Adrenal gland (tissue), 9 donors: ENCODE measurements at regions not wholly inside any gene's neighbourhood (a gene's known extent, or its start where the extent isn't known, plus 50 kb on each side); places are given as distances from the start of the nearest gene placed in this dataset.

Experiments used
- DNase-seq, 7 donors: peaks; one replicate each; pipeline ENCODE4 v3.0.0-alpha.2; 2019 to 2020
- H3K27ac ChIP-seq, 5 donors: fragments of 200-600 bp; sonication (generic) in 4 of 5; 1 replicate in 3 of 5; 2 replicates in 2 of 5; pipeline versions ENCODE4 v1.5.1 to v1.8.0; 2016 to 2020; ENCODE audit warnings: mild to moderate bottlenecking in 1 of 5
- H3K27me3 ChIP-seq: fragments of 200-600 bp; 2 replicates; pipeline ENCODE4 v1.8.0; 2021
- H3K36me3 ChIP-seq, 2 donors: fragments of 200-600 bp; replicated peaks in 1 of 2; 1 replicate in 1 of 2; 2 replicates in 1 of 2; pipeline versions ENCODE4 v1.5.1 to v1.8.0; 2018 to 2022
- H3K4me1 ChIP-seq, 2 donors: fragments of 200-600 bp; replicated peaks in 1 of 2; 1 replicate in 1 of 2; 2 replicates in 1 of 2; pipeline versions ENCODE4 v1.5.1 to v1.8.0; 2018 to 2021
- H3K4me3 ChIP-seq, 4 donors: fragments of 200-600 bp; sonication (generic) in 3 of 4; one replicate each; pipeline ENCODE4 v1.5.1; 2016 to 2018
- H3K9me3 ChIP-seq, 3 donors: fragments of 200-600 bp; sonication (generic) in 1 of 3; replicated peaks in 1 of 3; 1 replicate in 2 of 3; 2 replicates in 1 of 3; pipeline versions ENCODE4 v1.5.1 to v1.8.0; 2016 to 2021
- POLR2A ChIP-seq, 2 donors: fragments of 450-650 bp; IDR thresholded peaks; one replicate each; pipeline ENCODE4 v1.6.1; 2017; ENCODE audit warnings: antibody characterized with exemption in 2 of 2, mild to moderate bottlenecking in 2 of 2, moderate library complexity in 1 of 2
- whole genome bisulfite sequencing, 4 donors: extraction: QIAGEN DNeasy Blood & Tissue Kit in 2 of 4; methylation state at CpG; one replicate each; pipeline versions ENCODE4 v1.1.5 to v1.1.7; 2013 to 2017; 5-methylcytosine and 5-hydroxymethylcytosine counted together
- intact Hi-C, 2 donors: fragments of 100-400 bp; cut with DNase I; formaldehyde crosslinking; loops; one replicate each; pipeline versions ENCODE4 v1.14.1 to v1.15.0; 2022 to 2023
- TF ChIP-seq, protein P1 (sequence below), 6 experiments: fragments of 450-650 bp in 4 of 6; fragments of 200-600 bp in 2 of 6; sonication (generic) in 1 of 6; IDR thresholded peaks; 1 replicate in 5 of 6; 2 replicates in 1 of 6; pipeline versions ENCODE4 v1.5.1 to v1.8.0; 2016 to 2021; ENCODE audit warnings: antibody characterized with exemption in 6 of 6, mild to moderate bottlenecking in 2 of 6, moderate library complexity in 1 of 6
- donor health status: healthy with polysubstance abuse.
- donor health status: Bipolar disorder and iron deficiency.
- donor health status: DM: yes; HTN: yes; CAD: no.
- donor health status: DM: no; HTN: no; CAD: no.
- donor health status: DM: no; HTN: no; CAD: no.

DNA sequence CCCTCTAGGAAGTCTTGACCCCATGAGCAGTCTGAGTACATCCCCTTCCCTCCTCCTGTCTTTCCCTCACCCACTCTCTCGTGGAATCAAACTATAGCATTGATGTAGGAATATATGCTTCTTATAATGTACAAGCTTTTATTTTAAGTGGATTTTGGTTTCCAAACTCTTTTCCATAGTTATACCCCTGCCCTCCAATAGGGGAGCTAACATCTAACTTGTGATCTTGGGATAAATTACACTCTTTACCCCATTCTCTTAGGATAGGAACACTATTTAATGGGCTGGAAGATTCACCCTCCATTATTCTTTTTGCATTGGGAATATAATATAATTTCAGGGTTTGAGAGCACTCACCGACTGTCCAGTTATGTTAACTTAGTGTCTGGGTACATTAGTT, 465.9 kb downstream of the GATA3 start:
- no peaks in the 10 kb centered on the region for H3K27me3 ChIP-seq
- TF ChIP-seq, protein P1, sequence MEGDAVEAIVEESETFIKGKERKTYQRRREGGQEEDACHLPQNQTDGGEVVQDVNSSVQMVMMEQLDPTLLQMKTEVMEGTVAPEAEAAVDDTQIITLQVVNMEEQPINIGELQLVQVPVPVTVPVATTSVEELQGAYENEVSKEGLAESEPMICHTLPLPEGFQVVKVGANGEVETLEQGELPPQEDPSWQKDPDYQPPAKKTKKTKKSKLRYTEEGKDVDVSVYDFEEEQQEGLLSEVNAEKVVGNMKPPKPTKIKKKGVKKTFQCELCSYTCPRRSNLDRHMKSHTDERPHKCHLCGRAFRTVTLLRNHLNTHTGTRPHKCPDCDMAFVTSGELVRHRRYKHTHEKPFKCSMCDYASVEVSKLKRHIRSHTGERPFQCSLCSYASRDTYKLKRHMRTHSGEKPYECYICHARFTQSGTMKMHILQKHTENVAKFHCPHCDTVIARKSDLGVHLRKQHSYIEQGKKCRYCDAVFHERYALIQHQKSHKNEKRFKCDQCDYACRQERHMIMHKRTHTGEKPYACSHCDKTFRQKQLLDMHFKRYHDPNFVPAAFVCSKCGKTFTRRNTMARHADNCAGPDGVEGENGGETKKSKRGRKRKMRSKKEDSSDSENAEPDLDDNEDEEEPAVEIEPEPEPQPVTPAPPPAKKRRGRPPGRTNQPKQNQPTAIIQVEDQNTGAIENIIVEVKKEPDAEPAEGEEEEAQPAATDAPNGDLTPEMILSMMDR (IDR thresholded peaks at IDR 0.05): no peak
- no peak for TF ChIP-seq POLR2A (IDR thresholded peaks at IDR 0.05)
- intact Hi-C loops: no loop called here
- no peaks in the 10 kb centered on the region for H3K36me3 ChIP-seq
- DNase-seq: no peak
- no peaks in the 10 kb centered on the region for H3K4me1 ChIP-seq
- H3K4me3 ChIP-seq: no peak overlapping the region
- WGBS, 4 donors: 36 to 78% (median 67%) methylated on average over 2 of the region's 2 CpGs
- H3K27ac ChIP-seq: no peak overlapping the region
- no peaks in the 10 kb centered on the region for H3K9me3 ChIP-seq

DNA sequence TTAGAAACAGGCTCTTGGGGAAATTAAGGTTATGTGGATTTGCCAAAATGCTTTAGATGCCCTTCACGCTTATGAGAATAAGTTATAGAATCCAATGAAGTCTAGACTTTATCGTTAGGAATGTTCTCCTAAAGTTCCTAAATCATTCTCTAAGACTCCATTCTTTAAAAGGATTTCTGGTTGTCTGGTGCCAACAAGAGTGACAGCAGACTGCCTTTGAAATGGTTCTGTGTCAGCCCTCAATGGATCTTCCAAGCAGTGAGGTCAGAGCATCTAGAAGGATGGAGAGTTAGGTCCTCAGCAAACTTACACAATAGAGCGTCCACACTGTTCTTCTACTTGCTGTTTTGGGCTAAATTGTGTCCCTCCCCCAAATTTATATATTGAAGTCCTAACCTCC, 473.3 kb downstream of the GATA3 start:
- TF ChIP-seq, protein P1 (IDR thresholded peaks at IDR 0.05): no peak
- no peak for TF ChIP-seq POLR2A (IDR thresholded peaks at IDR 0.05)
- intact Hi-C loops: no loop called here
- Histone ChIP-seq H3K27me3 (no peaks in the 10 kb centered on the region), H3K36me3 (no peaks in the 10 kb centered on the region), H3K4me3 (no peak overlapping the region), H3K9me3 (no peaks in the 10 kb centered on the region), H3K27ac (no peak overlapping the region), H3K4me1 (no peaks in the 10 kb centered on the region)
- DNase-seq: no peak
- 85 to 90% (median 86%) methylated on average over 3 of the region's 3 CpGs for WGBS, 4 donors

DNA sequence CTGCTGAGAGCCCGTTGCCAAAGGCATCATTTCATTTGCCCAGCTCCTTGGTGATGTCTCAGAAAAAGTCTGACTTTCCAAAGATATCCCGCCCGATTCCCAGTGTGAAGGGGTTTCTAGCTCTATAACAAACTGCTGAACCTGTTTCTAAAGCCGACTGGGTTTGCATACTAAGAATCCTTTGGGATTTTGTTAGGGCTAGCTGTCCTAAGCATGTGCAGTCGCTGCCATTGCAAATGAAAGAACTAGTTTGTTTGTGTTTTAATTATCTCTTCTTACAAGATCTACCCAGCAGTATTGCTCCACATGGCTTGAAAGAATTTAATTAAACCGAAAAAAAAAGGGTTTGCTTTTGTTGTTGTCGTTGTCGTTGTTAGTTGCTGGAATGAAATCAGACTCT, 476.6 kb downstream of the GATA3 start:
- no peaks in the 10 kb centered on the region for H3K36me3 ChIP-seq
- 77 to 84% (median 81%) methylated on average over 8 of the region's 8 CpGs for WGBS, 4 donors
- H3K9me3 ChIP-seq: no peaks in the 10 kb centered on the region
- no peak for TF ChIP-seq POLR2A (IDR thresholded peaks at IDR 0.05)
- TF ChIP-seq, protein P1 (IDR thresholded peaks at IDR 0.05): no peak
- H3K4me1 ChIP-seq: no peaks in the 10 kb centered on the region
- DNase-seq: no peak
- no peaks in the 10 kb centered on the region for H3K27me3 ChIP-seq
- intact Hi-C loops: no loop called here
- H3K27ac ChIP-seq: no peak overlapping the region
- no peak overlapping the region for H3K4me3 ChIP-seq

DNA sequence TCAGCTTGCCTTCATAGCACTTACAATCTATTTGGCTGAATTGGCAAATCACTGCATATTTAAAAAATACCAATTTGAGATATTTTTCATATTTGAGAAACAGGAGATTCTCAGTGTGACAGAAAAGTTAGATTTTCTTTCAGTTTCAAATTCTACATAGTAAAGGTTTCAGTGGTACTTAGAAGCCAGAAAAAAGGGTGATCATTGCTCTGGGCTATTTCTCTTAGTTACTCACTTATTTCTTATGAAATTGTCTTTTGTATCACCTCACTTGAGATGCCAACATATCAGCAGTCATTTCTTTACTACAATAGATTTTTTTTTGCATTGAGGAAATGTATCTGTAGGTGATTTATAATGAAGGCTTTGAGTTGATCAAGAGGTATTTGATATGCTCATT, 478.2 kb downstream of the GATA3 start:
- no peaks in the 10 kb centered on the region for H3K36me3 ChIP-seq
- no peak overlapping the region for H3K27ac ChIP-seq
- H3K9me3 ChIP-seq: no peaks in the 10 kb centered on the region
- intact Hi-C loops: no loop called here
- H3K27me3 ChIP-seq: no peaks in the 10 kb centered on the region
- no peaks in the 10 kb centered on the region for H3K4me1 ChIP-seq
- TF ChIP-seq POLR2A (IDR thresholded peaks at IDR 0.05): no peak
- TF ChIP-seq, protein P1 (IDR thresholded peaks at IDR 0.05): no peak
- no peak for DNase-seq
- no peak overlapping the region for H3K4me3 ChIP-seq
